ENCODE measurements at regions not wholly inside any gene's neighbourhood (a gene's known extent, or its start where the extent isn't known, plus 50 kb on each side); places are given as distances from the start of the nearest gene placed in this dataset.

- TF ChIP-seq CTCF (conservative IDR thresholded peaks at IDR 0.05; ENCODE audit: low read depth): no peak
- no peak overlapping the region for H3K27ac ChIP-seq
- ChIA-PET POLR2A (ENCODE audit: low non-redundant PET) (no interaction called here), CTCF (no interaction called here)
- DNase-seq (ENCODE audit: low spot score): no peak
Observed at GRCh38 chr12:89126712-89127111, 225.6 kb downstream of the DUSP6 start.

GRCh38 chr12:89122852-89123251 is 229.4 kb downstream of the DUSP6 start:
- no peak overlapping the region for H3K27ac ChIP-seq
- ChIA-PET CTCF (no interaction called here), POLR2A (ENCODE audit: low non-redundant PET) (no interaction called here)
- DNase-seq (ENCODE audit: low spot score): no peak
- TF ChIP-seq CTCF (conservative IDR thresholded peaks at IDR 0.05; ENCODE audit: low read depth): no peak

GRCh38 chr12:89117448-89118034 is 234.8 kb downstream of the DUSP6 start:
- TF ChIP-seq CTCF (conservative IDR thresholded peaks at IDR 0.05; ENCODE audit: low read depth): no peak
- DNase-seq (ENCODE audit: low spot score): peak; percentile 62
- CTCF ChIA-PET: no interaction called here
- POLR2A ChIA-PET (ENCODE audit: low non-redundant PET): no interaction called here
- peak overlapping the region; percentile 2; the same call in 1 of the 2 replicates for H3K27ac ChIP-seq

- CTCF ChIA-PET: no interaction called here
- POLR2A ChIA-PET (ENCODE audit: low non-redundant PET): no interaction called here
- H3K27ac ChIP-seq: no peak overlapping the region
- no peak for DNase-seq (ENCODE audit: low spot score)
- TF ChIP-seq CTCF (conservative IDR thresholded peaks at IDR 0.05; ENCODE audit: low read depth): no peak
Observed at GRCh38 chr12:89111964-89112363, 240.3 kb downstream of the DUSP6 start.

- CTCF ChIA-PET: no interaction called here
- POLR2A ChIA-PET (ENCODE audit: low non-redundant PET): no interaction called here
- no peak for TF ChIP-seq CTCF (conservative IDR thresholded peaks at IDR 0.05; ENCODE audit: low read depth)
- no peak for DNase-seq (ENCODE audit: low spot score)
- no peak overlapping the region for H3K27ac ChIP-seq
Observed at GRCh38 chr12:89108265-89108664, 244.0 kb downstream of the DUSP6 start.

- POLR2A ChIA-PET (ENCODE audit: low non-redundant PET): no interaction called here
Observed at GRCh38 chr12:89106950-89107349, 245.4 kb downstream of the DUSP6 start.

More at GRCh38 chr12:89106950-89107349, 245.4 kb downstream of the DUSP6 start:
- H3K27ac ChIP-seq: no peak overlapping the region
- CTCF ChIA-PET: no interaction called here
- no peak for DNase-seq (ENCODE audit: low spot score)
- no peak for TF ChIP-seq CTCF (conservative IDR thresholded peaks at IDR 0.05; ENCODE audit: low read depth)
